PC-9 (cell line): ENCODE measurements at regions not wholly inside any gene's neighbourhood (a gene's known extent, or its start where the extent isn't known, plus 50 kb on each side); places are given as distances from the start of the nearest gene placed in this dataset.

ENCODE experiments used
- BruUV-seq: library from RNA; stranded (reverse); fragments of 400-500 nt; replicated peaks from 2 replicates; lab custom pipeline; 2021; lab: Mats Ljungman, UMichigan
- CTCF ChIA-PET: fragments of 300-600 bp; sonication (Branson Sonifier 250); formaldehyde crosslinking; loops from one replicate; lab custom pipeline; 2022; ENCODE audit warnings: antibody characterized with exemption; lab: Charles Lee
- POLR2A ChIA-PET: fragments of 300-600 bp; sonication (Branson Sonifier 250); formaldehyde crosslinking; loops from one replicate; lab custom pipeline; 2022; ENCODE audit warnings: antibody characterized with exemption; ENCODE audit not compliant: unreplicated experiment; lab: Charles Lee
- DNase-seq, 2 experiments: peaks; one replicate each; pipeline versions ENCODE4 v3.0.0 to v3.0.0-alpha.2; 2015 to 2022; ENCODE audit warnings: mixed read lengths in 1 of 2
- H2AFZ ChIP-seq: fragments of 200-600 bp; sonication (generic); 2 replicates; pipeline ENCODE4 v1.8.1; 2017; ENCODE audit warnings: antibody characterized with exemption
- H3F3A ChIP-seq: fragments of 200-600 bp; sonication (generic); 2 replicates; pipeline ENCODE4 v1.8.1; 2017; ENCODE audit warnings: antibody characterized with exemption, mild to moderate bottlenecking, low read depth; ENCODE audit not compliant: insufficient read depth
- H3K27ac ChIP-seq: fragments of 200-600 bp; sonication (generic); 2 replicates; pipeline ENCODE4 v1.6.1; 2016; ENCODE audit warnings: mixed run types
- H3K27me3 ChIP-seq: fragments of 200-600 bp; sonication (generic); 2 replicates; pipeline ENCODE4 v1.6.1; 2016; ENCODE audit warnings: low read depth, mixed run types; ENCODE audit not compliant: insufficient read depth
- H3K36me3 ChIP-seq: fragments of 200-600 bp; sonication (generic); 2 replicates; pipeline ENCODE4 v1.6.1; 2016; ENCODE audit warnings: low read depth, mixed run types
- H3K4me1 ChIP-seq: fragments of 200-600 bp; sonication (generic); replicated peaks from 2 replicates; pipeline ENCODE4 v1.6.1; 2016; ENCODE audit warnings: mixed run types; ENCODE audit not compliant: insufficient read depth
- H3K4me2 ChIP-seq: fragments of 200-600 bp; sonication (generic); 2 replicates; pipeline ENCODE4 v1.6.1; 2017; ENCODE audit warnings: mixed run types
- H3K4me3 ChIP-seq: fragments of 200-600 bp; sonication (generic); 2 replicates; pipeline ENCODE4 v1.6.1; 2016; ENCODE audit warnings: mixed run types
- H3K79me2 ChIP-seq: fragments of 200-600 bp; sonication (generic); 2 replicates; pipeline ENCODE4 v1.6.1; 2017; ENCODE audit warnings: low read depth, mixed run types
- H3K9me2 ChIP-seq: fragments of 200-600 bp; sonication (generic); 2 replicates; pipeline ENCODE4 v1.8.1; 2017; ENCODE audit warnings: mild to moderate bottlenecking; ENCODE audit not compliant: insufficient read depth
- H3K9me3 ChIP-seq: fragments of 200-600 bp; sonication (generic); 2 replicates; pipeline ENCODE4 v1.8.1; 2016; ENCODE audit warnings: low read depth; ENCODE audit not compliant: insufficient read depth
- H4K20me1 ChIP-seq: fragments of 200-600 bp; sonication (generic); 2 replicates; pipeline ENCODE4 v1.8.1; 2017; ENCODE audit not compliant: insufficient read depth
- CTCF ChIP-seq: fragments of 200-600 bp; sonication (generic); conservative IDR thresholded peaks from 2 replicates; pipeline ENCODE4 v1.6.1; 2017; ENCODE audit warnings: mixed run types, antibody characterized with exemption, mild to moderate bottlenecking, moderate library complexity
- EZH2 ChIP-seq: fragments of 200-600 bp; sonication (generic); IDR thresholded peaks from 2 replicates; pipeline ENCODE4 v1.8.0; 2017; ENCODE audit warnings: antibody characterized with exemption, low read depth
- intact Hi-C: fragments of 100-400 bp; cut with micrococcal nuclease; formaldehyde crosslinking; loops from one replicate; pipeline ENCODE4 v1.10.0; 2022; ENCODE audit not compliant: unreplicated experiment

- DNase-seq = no peak
- peaks cover 76% of the 10 kb centered on the region for H3K27me3 ChIP-seq
- no peaks in the 10 kb centered on the region for H3K9me3 ChIP-seq
- no TSS peak for BruUV-seq
- H3K27ac ChIP-seq = no peak overlapping the region
- ChIA-PET CTCF (no interaction called here), POLR2A (no interaction called here)
- H3K4me3 ChIP-seq = no peak overlapping the region
- no peak for TF ChIP-seq EZH2
- no peak for TF ChIP-seq CTCF
- H3F3A ChIP-seq = no peaks in the 10 kb centered on the region
- H3K36me3 ChIP-seq = no peaks in the 10 kb centered on the region
- no peaks in the 10 kb centered on the region for H3K79me2 ChIP-seq
- no peak overlapping the region for H3K4me2 ChIP-seq
- no peak overlapping the region for H2AFZ ChIP-seq
- no peaks in the 10 kb centered on the region for H4K20me1 ChIP-seq
- no peaks in the 10 kb centered on the region for H3K9me2 ChIP-seq
- no peaks in the 10 kb centered on the region for H3K4me1 ChIP-seq
- intact Hi-C loops = no loop called here
These were observed 128.2 kb downstream of the GALR1 start for GRCh38 chr18:77377813-77378212.

DNA sequence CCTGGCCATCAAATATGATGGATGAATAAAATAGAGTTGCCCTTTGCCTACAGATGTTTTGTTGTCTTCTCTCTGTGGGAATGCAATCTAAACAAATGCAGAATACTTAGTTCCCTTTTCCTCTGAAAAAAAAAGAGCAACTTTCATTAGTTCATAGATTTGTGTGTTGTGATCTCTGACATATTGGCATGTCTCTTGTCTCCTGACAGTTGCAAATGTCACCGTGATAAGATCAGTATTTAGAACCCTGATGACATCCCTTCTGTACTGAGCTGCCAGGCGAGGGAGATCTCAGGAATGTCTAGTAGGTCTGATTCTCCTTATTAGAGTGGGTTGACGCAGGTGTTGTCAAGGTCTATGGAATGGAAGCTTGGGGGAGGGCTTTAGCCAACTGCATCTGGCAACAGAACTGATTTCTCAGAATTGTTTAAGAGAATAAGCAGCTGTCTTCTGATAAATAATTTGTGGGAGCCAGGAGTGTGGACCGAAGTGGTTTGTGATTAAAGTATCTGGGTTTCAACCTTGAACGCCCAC lies 130.4 kb downstream of the GALR1 start:
- Histone ChIP-seq H2AFZ (no peak overlapping the region), H3K36me3 (no peaks in the 10 kb centered on the region), H3K27ac (no peak overlapping the region), H3K79me2 (no peaks in the 10 kb centered on the region), H3K27me3 (peaks cover 76% of the 10 kb centered on the region), H3F3A (no peaks in the 10 kb centered on the region), H3K4me3 (no peak overlapping the region), H3K9me3 (no peaks in the 10 kb centered on the region), H3K4me2 (no peak overlapping the region), H3K9me2 (no peaks in the 10 kb centered on the region), H4K20me1 (no peaks in the 10 kb centered on the region), H3K4me1 (no peaks in the 10 kb centered on the region)
- TF ChIP-seq CTCF = no peak
- TF ChIP-seq EZH2 = no peak
- intact Hi-C loops = no loop called here
- BruUV-seq = no TSS peak
- ChIA-PET POLR2A (no interaction called here), CTCF (no interaction called here)
- no peak for DNase-seq

- DNase-seq = no peak
- BruUV-seq = no TSS peak
- Histone ChIP-seq H3K4me2 (no peak overlapping the region), H3K27me3 (peaks cover 78% of the 10 kb centered on the region), H3K27ac (no peak overlapping the region), H3K9me2 (no peaks in the 10 kb centered on the region), H3K36me3 (no peaks in the 10 kb centered on the region), H2AFZ (no peak overlapping the region), H3K4me1 (no peaks in the 10 kb centered on the region), H3K79me2 (no peaks in the 10 kb centered on the region), H3K9me3 (no peaks in the 10 kb centered on the region), H3K4me3 (no peak overlapping the region), H4K20me1 (no peaks in the 10 kb centered on the region), H3F3A (no peaks in the 10 kb centered on the region)
- CTCF ChIA-PET = no interaction called here
- POLR2A ChIA-PET = no interaction called here
- no peak for TF ChIP-seq CTCF
- no peak for TF ChIP-seq EZH2
- intact Hi-C loops = no loop called here
These were observed 131.0 kb downstream of the GALR1 start for GRCh38 chr18:77380695-77381094.
